HCT116 (cell line): ENCODE measurements at regions not wholly inside any gene's neighbourhood (a gene's known extent, or its start where the extent isn't known, plus 50 kb on each side); places are given as distances from the start of the nearest gene placed in this dataset.

Source experiments
- ATAC-seq: fragments of 200-7000 bp; cut with Tn5 transposase; 2 replicates; pipeline ENCODE4 v1.9.1; 2020; ENCODE audit warnings: mild to moderate bottlenecking, moderate library complexity
- BruUV-seq: library from RNA; stranded (reverse); fragments of 400-500 nt; replicated peaks from 2 replicates; lab custom pipeline; 2021; lab: Mats Ljungman, UMichigan
- CTCF ChIA-PET: fragments of 300-600 bp; sonication (Branson Sonifier 250); formaldehyde crosslinking; loops from one replicate; lab custom pipeline; 2021; ENCODE audit warnings: antibody characterized with exemption; lab: Charles Lee
- POLR2A ChIA-PET: fragments of 300-600, 350-600 bp; sonication (Branson Sonifier 250); formaldehyde crosslinking; loops from one replicate; lab custom pipeline; 2021; ENCODE audit warnings: antibody characterized with exemption; lab: Charles Lee
- RAD21 ChIA-PET, 2 experiments: fragments of 300-600 bp; sonication (Branson Sonifier 250); formaldehyde crosslinking; loops; one replicate each; lab custom pipeline; 2023; ENCODE audit warnings: low total read pairs in 2 of 2; ENCODE audit not compliant: uncharacterized antibody in 2 of 2, unreplicated experiment in 2 of 2, low non-redundant PET in 1 of 2; lab: Charles Lee
- DNase-seq: peaks from one replicate; pipeline ENCODE4 v3.0.0-alpha.2; 2010; ENCODE audit warnings: low read depth, low spot score
- H2AFZ ChIP-seq: fragments of 200-600 bp; shearing (Covaris generic), sonication (generic); 2 replicates; pipeline ENCODE4 v1.6.1; 2017; ENCODE audit warnings: low read depth, mixed run types, mixed read lengths, antibody characterized with exemption, low read length; ENCODE audit not compliant: poor library complexity, severe bottlenecking
- H3K27ac ChIP-seq: 2 replicates; pipeline ENCODE4 v1.5.1; 2012; ENCODE audit warnings: low read depth, low read length
- H3K27me3 ChIP-seq: fragments of 200-600 bp; sonication (generic); 2 replicates; pipeline ENCODE4 v1.6.1; 2016; ENCODE audit warnings: mixed run types, low read length, mixed read lengths; ENCODE audit not compliant: insufficient read depth
- H3K36me3 ChIP-seq, 2 experiments: fragments of 200-500 bp in 1 of 2; fragments of 200-600 bp in 1 of 2; sonication (Bioruptor generic) in 1 of 2; sonication (generic) in 1 of 2; 2 replicates each; pipeline versions ENCODE4 v1.5.1 to v1.6.1; 2014 to 2016; ENCODE audit warnings: low read length in 2 of 2, inconsistent platforms in 1 of 2, mixed read lengths in 1 of 2, mixed run types in 1 of 2; ENCODE audit not compliant: insufficient read depth in 2 of 2, control insufficient read depth in 1 of 2
- H3K4me1 ChIP-seq, 2 experiments: fragments of 200-600 bp in 1 of 2; sonication (generic) in 1 of 2; 2 replicates each; pipeline versions ENCODE4 v1.5.1 to v1.6.1; 2012 to 2017; ENCODE audit warnings: low read length in 2 of 2, inconsistent platforms in 1 of 2, mild to moderate bottlenecking in 1 of 2, mixed read lengths in 1 of 2, mixed run types in 1 of 2, moderate library complexity in 1 of 2; ENCODE audit not compliant: insufficient read depth in 2 of 2, control insufficient read depth in 1 of 2
- H3K4me2 ChIP-seq: fragments of 200-600 bp; sonication (generic); 2 replicates; pipeline ENCODE4 v1.6.1; 2017; ENCODE audit warnings: mixed run types, low read length, mixed read lengths
- H3K4me3 ChIP-seq, 2 experiments: fragments of 200-600 bp in 1 of 2; sonication (generic) in 1 of 2; replicated peaks in 1 of 2; 2 replicates each; pipeline ENCODE4 v1.5.1; 2011 to 2016; ENCODE audit warnings: low read length in 2 of 2, control low read depth in 1 of 2, low read depth in 1 of 2, mild to moderate bottlenecking in 1 of 2, mixed read lengths in 1 of 2, mixed run types in 1 of 2
- H3K79me2 ChIP-seq: fragments of 200-600 bp; sonication (generic); 2 replicates; pipeline ENCODE4 v1.6.1; 2017; ENCODE audit warnings: mild to moderate bottlenecking, mixed run types, low read length, moderate library complexity, mixed read lengths; ENCODE audit not compliant: insufficient read depth
- H3K9ac ChIP-seq: fragments of 200-600 bp; sonication (generic); 2 replicates; pipeline ENCODE4 v1.6.1; 2016; ENCODE audit warnings: low read length, mixed read lengths
- H3K9me2 ChIP-seq: fragments of 200-600 bp; sonication (generic), shearing (Covaris generic); 2 replicates; pipeline ENCODE4 v1.6.1; 2017; ENCODE audit warnings: mixed run types, mild to moderate bottlenecking, moderate library complexity; ENCODE audit not compliant: insufficient read depth
- H3K9me3 ChIP-seq, 2 experiments: fragments of 200-500 bp in 1 of 2; fragments of 200-600 bp in 1 of 2; sonication (Bioruptor generic) in 1 of 2; sonication (generic) in 1 of 2; 2 replicates each; pipeline ENCODE4 v1.6.1; 2014 to 2017; ENCODE audit warnings: low read length in 2 of 2, mixed read lengths in 2 of 2, inconsistent platforms in 1 of 2, low read depth in 1 of 2, mild to moderate bottlenecking in 1 of 2, mixed run types in 1 of 2, moderate library complexity in 1 of 2; ENCODE audit not compliant: control insufficient read depth in 1 of 2, insufficient read depth in 1 of 2
- H4K20me1 ChIP-seq: fragments of 200-600 bp; sonication (generic), shearing (Covaris generic); 2 replicates; pipeline ENCODE4 v1.6.1; 2017; ENCODE audit warnings: mixed run types, mild to moderate bottlenecking, moderate library complexity; ENCODE audit not compliant: insufficient read depth
- CEBPB ChIP-seq: IDR thresholded peaks from 2 replicates; pipeline ENCODE4 v1.6.1; 2012; ENCODE audit warnings: low read depth
- EGR1 ChIP-seq: IDR thresholded peaks from 2 replicates; pipeline ENCODE4 v1.6.1; 2012; ENCODE audit warnings: low read depth
- ELF1 ChIP-seq: IDR thresholded peaks from 2 replicates; pipeline ENCODE4 v1.6.1; 2012; ENCODE audit warnings: low read depth, borderline replicate concordance
- EZH2 ChIP-seq: fragments of 200-600 bp; sonication (generic); IDR thresholded peaks from 2 replicates; pipeline ENCODE4 v1.6.1; 2017; ENCODE audit warnings: antibody characterized with exemption, mixed run types
- EZH2phosphoT487 ChIP-seq: fragments of 200-600 bp; IDR thresholded peaks from 2 replicates; pipeline ENCODE4 v1.6.1; 2018; ENCODE audit warnings: antibody characterized with exemption, borderline replicate concordance
- FOSL1 ChIP-seq: IDR thresholded peaks from 2 replicates; pipeline ENCODE4 v1.6.1; 2012; ENCODE audit warnings: low read depth
- POLR2A ChIP-seq: IDR thresholded peaks from 2 replicates; pipeline ENCODE4 v1.7.0; 2011; ENCODE audit warnings: borderline replicate concordance; ENCODE audit not compliant: insufficient read depth, insufficient read length; ENCODE audit errors: extremely low read depth
- POLR2AphosphoS5 ChIP-seq: IDR thresholded peaks from 2 replicates; pipeline ENCODE4 v1.6.1; 2011; ENCODE audit warnings: mild to moderate bottlenecking, low read depth, low read length, moderate library complexity
- RAD21 ChIP-seq: IDR thresholded peaks from 2 replicates; pipeline ENCODE4 v1.6.1; 2012; ENCODE audit warnings: low read depth, mild to moderate bottlenecking
- SIN3A ChIP-seq: IDR thresholded peaks from 2 replicates; pipeline ENCODE4 v1.6.1; 2012; ENCODE audit warnings: low read depth
- SRF ChIP-seq: IDR thresholded peaks from 2 replicates; pipeline ENCODE4 v1.6.1; 2012; ENCODE audit warnings: low read depth
- TCF7L2 ChIP-seq: IDR thresholded peaks from 2 replicates; pipeline ENCODE4 v1.7.0; 2011; ENCODE audit warnings: borderline replicate concordance, inconsistent platforms; ENCODE audit not compliant: insufficient read depth, insufficient read length; ENCODE audit errors: extremely low read depth
- YY1 ChIP-seq: IDR thresholded peaks from 2 replicates; pipeline ENCODE4 v1.6.1; 2011; ENCODE audit warnings: low read length, low read depth, moderate library complexity, mild to moderate bottlenecking; ENCODE audit not compliant: insufficient replicate concordance; ENCODE audit errors: extremely low read depth
- ZFX ChIP-seq: fragments of 450-650 bp; IDR thresholded peaks from 2 replicates; pipeline ENCODE4 v1.6.1; 2017
- ZNF274 ChIP-seq: fragments of 200-500 bp; sonication (Bioruptor generic); IDR thresholded peaks from 2 replicates; pipeline ENCODE4 v1.6.1; 2014; ENCODE audit warnings: mild to moderate bottlenecking, low read depth, low read length, inconsistent platforms
- intact Hi-C: fragments of 100-400 bp; cut with micrococcal nuclease; formaldehyde crosslinking; loops from 2 replicates; pipeline ENCODE4 v1.10.0; 2022
- TF ChIP-seq, protein P1 (sequence below): IDR thresholded peaks from 2 replicates; pipeline ENCODE4 v1.6.1; 2012
- TF ChIP-seq, protein P2 (sequence below), 3 experiments: fragments of 200-600 bp in 1 of 3; sonication (generic) in 1 of 3; IDR thresholded peaks in 2 of 3; conservative IDR thresholded peaks in 1 of 3; 2 replicates each; pipeline ENCODE4 v1.5.1; 2012 to 2017; ENCODE audit warnings: low read depth in 2 of 3, low read length in 2 of 3, antibody characterized with exemption in 1 of 3, borderline replicate concordance in 1 of 3, control low read depth in 1 of 3, mild to moderate bottlenecking in 1 of 3, mixed read lengths in 1 of 3, mixed run types in 1 of 3, moderate library complexity in 1 of 3; ENCODE audit not compliant: insufficient read depth in 1 of 3

DNA sequence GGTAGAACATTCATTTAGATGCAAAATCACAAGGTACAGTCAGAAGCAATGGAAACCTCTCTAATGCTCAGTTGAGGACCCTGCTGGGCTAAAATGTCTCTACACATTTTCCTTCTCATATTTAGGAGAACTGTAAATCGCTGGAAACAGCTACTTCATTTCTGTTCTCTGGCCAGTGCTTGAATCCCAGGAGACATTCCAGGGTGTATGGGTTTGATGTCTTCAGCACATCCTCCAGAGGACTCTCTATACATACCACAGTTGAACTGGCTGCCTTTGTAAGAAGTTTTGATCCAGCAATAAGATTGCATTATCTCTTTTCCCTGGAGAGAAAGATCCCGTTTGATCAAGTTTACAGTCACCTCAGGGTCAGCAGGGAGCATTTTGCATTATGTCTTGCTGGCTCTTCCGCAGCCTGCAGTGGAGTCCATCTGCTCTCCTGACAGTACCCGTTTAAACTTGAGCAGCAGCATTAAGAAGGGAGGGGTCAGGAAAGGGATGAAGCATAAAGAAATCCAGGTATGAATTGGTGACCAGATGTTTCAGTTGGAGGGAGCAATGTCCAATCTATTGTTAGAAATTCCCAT lies 676.0 kb downstream of the EPHA3 start:
- Histone ChIP-seq H3K9me3 (peaks cover 6 to 44% of the 10 kb centered on the region in 2 experiments; a peak in 2 of 4 replicates), H3K27ac (no peak overlapping the region), H3K9ac (no peak overlapping the region), H3K27me3 (no peaks in the 10 kb centered on the region), H4K20me1 (no peaks in the 10 kb centered on the region), H3K79me2 (no peaks in the 10 kb centered on the region), H3K4me3 (no peak overlapping the region), H3K4me2 (no peak overlapping the region), H2AFZ (no peak overlapping the region), H3K4me1 (no peaks in the 10 kb centered on the region), H3K9me2 (no peaks in the 10 kb centered on the region), H3K36me3 (no peaks in the 10 kb centered on the region)
- intact Hi-C loops: no loop called here
- TF ChIP-seq POLR2AphosphoS5: no peak
- TF ChIP-seq ELF1: no peak
- no peak for TF ChIP-seq CEBPB
- no peak for TF ChIP-seq EGR1
- TF ChIP-seq, protein P1, sequence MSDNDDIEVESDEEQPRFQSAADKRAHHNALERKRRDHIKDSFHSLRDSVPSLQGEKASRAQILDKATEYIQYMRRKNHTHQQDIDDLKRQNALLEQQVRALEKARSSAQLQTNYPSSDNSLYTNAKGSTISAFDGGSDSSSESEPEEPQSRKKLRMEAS: no peak
- TF ChIP-seq, protein P2, sequence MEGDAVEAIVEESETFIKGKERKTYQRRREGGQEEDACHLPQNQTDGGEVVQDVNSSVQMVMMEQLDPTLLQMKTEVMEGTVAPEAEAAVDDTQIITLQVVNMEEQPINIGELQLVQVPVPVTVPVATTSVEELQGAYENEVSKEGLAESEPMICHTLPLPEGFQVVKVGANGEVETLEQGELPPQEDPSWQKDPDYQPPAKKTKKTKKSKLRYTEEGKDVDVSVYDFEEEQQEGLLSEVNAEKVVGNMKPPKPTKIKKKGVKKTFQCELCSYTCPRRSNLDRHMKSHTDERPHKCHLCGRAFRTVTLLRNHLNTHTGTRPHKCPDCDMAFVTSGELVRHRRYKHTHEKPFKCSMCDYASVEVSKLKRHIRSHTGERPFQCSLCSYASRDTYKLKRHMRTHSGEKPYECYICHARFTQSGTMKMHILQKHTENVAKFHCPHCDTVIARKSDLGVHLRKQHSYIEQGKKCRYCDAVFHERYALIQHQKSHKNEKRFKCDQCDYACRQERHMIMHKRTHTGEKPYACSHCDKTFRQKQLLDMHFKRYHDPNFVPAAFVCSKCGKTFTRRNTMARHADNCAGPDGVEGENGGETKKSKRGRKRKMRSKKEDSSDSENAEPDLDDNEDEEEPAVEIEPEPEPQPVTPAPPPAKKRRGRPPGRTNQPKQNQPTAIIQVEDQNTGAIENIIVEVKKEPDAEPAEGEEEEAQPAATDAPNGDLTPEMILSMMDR (IDR thresholded peaks at IDR 0.05 in 2 of 3, conservative IDR thresholded peaks at IDR 0.05 in 1 of 3; ENCODE audit: borderline replicate concordance in 1 of 3, insufficient read depth in 1 of 3, low read depth in 2 of 3, low read length in 2 of 3): no peak
- no peak for TF ChIP-seq RAD21
- TF ChIP-seq ZNF274: no peak
- no peak for TF ChIP-seq SIN3A
- TF ChIP-seq POLR2A: no peak
- TF ChIP-seq TCF7L2: no peak
- no peak for TF ChIP-seq YY1
- TF ChIP-seq SRF: no peak
- no peak for TF ChIP-seq FOSL1
- TF ChIP-seq EZH2phosphoT487: no peak
- TF ChIP-seq ZFX: no peak
- TF ChIP-seq EZH2: no peak
- ChIA-PET CTCF (no interaction called here), POLR2A (no interaction called here), RAD21 (no interaction called here)
- no TSS peak for BruUV-seq
- ATAC-seq (no peak), DNase-seq (no peak)
